Tibial nerve (tissue), 3 donors: ENCODE measurements at regions not wholly inside any gene's neighbourhood (a gene's known extent, or its start where the extent isn't known, plus 50 kb on each side); places are given as distances from the start of the nearest gene placed in this dataset.

Experiments
- CTCF ChIP-seq, 5 experiments: fragments of 200-600 bp in 3 of 5; fragments of 450-650 bp in 2 of 5; sonication (generic) in 3 of 5; IDR thresholded peaks; one replicate each; pipeline ENCODE4 v1.5.1; 2016 to 2019; ENCODE audit warnings: antibody characterized with exemption in 5 of 5, mild to moderate bottlenecking in 3 of 5, moderate library complexity in 2 of 5
- POLR2A ChIP-seq, 2 donors: fragments of 450-650 bp; IDR thresholded peaks; one replicate each; pipeline ENCODE4 v1.6.1; 2017; ENCODE audit warnings: antibody characterized with exemption in 2 of 2, mild to moderate bottlenecking in 2 of 2, moderate library complexity in 2 of 2

DNA sequence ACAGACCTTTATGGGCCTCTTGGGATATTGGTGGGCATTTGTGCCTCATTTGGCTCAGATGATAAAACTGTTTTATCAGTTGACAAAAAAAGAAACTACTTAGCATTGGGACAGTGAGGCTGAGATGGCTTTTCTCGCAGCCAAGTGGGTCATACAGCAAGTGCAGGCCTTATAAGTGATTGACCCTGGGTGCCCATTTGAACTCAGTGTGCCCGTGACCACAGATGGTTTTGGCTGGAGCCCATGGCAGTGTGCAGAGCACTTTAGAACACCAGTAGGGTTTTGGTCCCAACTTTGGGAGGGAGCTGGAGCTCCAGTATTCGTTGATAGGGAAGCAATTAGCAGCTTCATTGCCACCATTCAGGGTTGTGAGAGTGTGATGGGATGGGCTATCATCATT is 404.5 kb upstream of the LARGE1 start:
- no peak for TF ChIP-seq CTCF (IDR thresholded peaks at IDR 0.05)
- no peak for TF ChIP-seq POLR2A (IDR thresholded peaks at IDR 0.05)
